ENCODE measurements at regions not wholly inside any gene's neighbourhood (a gene's known extent, or its start where the extent isn't known, plus 50 kb on each side); places are given as distances from the start of the nearest gene placed in this dataset.

DNA sequence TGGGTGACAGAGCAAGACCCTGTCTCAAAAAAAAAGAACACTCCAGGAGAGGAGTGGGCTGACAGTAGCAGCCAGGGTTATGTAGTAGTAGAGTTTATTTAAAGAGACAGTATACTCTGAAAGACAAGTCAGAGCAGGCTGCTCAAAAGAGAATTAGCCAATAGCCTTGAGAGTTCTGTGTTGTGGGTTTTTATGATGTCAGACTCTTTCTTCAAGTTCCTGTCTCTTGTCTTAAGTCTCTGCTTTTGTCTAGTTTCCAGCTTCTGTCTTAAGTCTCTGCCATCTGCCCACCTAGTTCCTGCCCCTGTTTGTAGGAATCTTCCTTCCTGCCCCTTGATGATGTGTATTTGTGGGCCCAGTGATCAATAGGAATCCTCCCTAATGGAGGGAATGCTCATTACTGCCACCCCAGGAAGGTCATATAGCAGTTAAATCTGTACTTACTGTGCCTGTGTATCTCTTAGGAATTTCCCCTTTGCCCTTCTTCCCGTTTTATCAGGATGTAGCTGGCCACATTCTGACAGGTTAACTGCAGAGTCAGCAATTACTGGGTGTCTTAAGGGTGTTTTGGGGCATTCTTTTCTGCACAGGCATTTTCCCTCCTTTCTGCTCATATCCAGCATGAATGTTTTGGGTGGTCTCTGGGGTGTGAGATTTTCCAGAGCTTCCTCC is 580.5 kb upstream of the SGCD start:
- DNase-seq (ENCODE audit: low read depth) = no peak
- TF ChIP-seq, protein P1, sequence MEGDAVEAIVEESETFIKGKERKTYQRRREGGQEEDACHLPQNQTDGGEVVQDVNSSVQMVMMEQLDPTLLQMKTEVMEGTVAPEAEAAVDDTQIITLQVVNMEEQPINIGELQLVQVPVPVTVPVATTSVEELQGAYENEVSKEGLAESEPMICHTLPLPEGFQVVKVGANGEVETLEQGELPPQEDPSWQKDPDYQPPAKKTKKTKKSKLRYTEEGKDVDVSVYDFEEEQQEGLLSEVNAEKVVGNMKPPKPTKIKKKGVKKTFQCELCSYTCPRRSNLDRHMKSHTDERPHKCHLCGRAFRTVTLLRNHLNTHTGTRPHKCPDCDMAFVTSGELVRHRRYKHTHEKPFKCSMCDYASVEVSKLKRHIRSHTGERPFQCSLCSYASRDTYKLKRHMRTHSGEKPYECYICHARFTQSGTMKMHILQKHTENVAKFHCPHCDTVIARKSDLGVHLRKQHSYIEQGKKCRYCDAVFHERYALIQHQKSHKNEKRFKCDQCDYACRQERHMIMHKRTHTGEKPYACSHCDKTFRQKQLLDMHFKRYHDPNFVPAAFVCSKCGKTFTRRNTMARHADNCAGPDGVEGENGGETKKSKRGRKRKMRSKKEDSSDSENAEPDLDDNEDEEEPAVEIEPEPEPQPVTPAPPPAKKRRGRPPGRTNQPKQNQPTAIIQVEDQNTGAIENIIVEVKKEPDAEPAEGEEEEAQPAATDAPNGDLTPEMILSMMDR (conservative IDR thresholded peaks at IDR 0.05; ENCODE audit: low read depth, low read length) = peak; percentile 10

DNA sequence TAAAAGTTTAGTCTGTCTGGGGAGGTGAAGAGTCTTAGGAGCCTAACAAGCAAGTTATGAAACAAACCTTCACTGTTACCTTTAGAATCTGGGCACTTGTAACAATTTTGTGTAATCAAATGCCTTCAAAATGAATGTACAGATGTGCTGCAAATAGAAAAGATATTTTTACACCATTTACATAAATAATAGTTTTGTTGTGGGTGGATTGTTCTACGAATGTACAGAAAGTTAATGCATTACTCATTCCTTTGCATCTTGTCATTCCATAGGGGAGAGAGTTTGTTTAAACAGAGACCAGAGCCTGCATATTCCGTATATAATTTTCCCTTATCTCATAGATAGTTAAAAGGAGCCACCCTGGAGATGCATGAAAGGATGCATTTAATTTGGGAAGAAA is 576.9 kb upstream of the SGCD start:
- TF ChIP-seq, protein P1 (conservative IDR thresholded peaks at IDR 0.05; ENCODE audit: low read depth, low read length) = no peak

More for the DNA sequence above, 580.5 kb upstream of the SGCD start:
- H3K4me3 ChIP-seq (ENCODE audit: low read depth, low read length) = no peak overlapping the region

DNA sequence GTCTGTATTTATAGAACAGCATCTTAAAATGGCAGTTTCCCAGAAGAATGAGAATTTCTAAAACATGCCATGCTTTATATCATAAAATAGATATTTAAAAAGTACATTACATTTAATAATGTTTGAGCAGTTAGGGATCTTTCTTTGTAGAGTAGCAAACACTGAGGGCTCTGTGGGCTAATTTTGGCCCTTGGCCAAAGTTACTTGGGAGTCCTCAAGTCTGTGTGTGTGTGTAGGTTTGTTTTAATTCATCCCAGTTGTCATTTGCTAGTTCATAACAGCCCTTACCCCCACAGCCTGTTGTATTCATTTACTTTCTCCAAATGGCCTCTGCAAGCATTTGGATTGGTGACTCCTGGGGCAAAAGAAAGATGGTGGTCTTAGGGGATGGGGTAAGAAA is 576.4 kb upstream of the SGCD start:
- no peak for DNase-seq (ENCODE audit: low read depth)
- no peak overlapping the region for H3K4me3 ChIP-seq (ENCODE audit: low read depth, low read length)
- TF ChIP-seq, protein P1 (conservative IDR thresholded peaks at IDR 0.05; ENCODE audit: low read depth, low read length) = no peak

More for the DNA sequence above, 576.9 kb upstream of the SGCD start:
- H3K4me3 ChIP-seq (ENCODE audit: low read depth, low read length) = no peak overlapping the region
- no peak for DNase-seq (ENCODE audit: low read depth)

DNA sequence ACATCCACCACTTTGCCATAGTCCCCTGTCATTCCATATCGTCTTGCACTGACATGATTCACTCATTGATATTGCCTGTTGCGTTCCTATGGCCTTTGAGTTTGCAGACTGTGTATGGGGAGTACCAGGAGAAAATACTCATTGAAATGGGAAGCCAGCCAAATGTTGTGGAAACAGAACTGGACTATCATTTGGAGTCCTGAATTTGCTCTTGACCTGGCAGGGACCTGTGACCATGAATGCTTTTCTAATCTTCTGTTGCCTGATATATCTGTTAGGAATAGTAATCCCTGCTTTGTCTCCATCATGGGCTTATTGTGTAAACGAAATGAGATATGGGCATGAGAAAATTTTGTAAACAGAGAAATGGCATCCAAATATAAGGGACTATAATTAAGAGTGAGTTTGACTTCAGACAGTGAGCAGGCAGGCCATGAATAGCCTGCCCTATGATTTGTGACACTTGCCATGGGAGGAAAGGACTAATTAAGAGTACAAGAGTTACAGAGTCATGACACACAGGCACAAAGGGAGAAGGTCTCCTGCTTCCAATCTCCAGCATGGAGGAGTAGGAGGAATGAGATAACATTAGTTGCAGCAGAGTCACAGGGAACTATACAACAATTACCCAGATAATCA is 572.9 kb upstream of the SGCD start:
- TF ChIP-seq, protein P1 (conservative IDR thresholded peaks at IDR 0.05; ENCODE audit: low read depth, low read length) = no peak
- H3K4me3 ChIP-seq (ENCODE audit: low read depth, low read length) = no peak overlapping the region
- DNase-seq (ENCODE audit: low read depth) = no peak

DNA sequence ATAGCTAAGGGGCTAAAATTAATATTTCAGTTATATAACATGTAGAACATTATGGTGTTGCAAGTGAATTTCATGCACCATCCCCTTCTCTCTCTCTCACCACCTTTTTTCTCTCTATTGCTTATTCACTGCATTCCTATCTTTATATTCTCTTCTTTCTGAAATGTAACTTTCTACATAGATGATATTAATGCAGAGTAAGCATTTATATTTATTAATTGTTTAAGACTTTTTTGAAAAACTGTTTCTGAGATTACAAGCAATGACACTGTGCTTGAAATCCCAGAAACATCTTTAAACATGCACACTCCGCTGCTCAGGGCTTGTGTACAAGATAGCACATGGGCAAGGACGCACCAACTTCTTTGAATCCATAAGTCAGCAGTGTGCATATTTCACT is 567.7 kb upstream of the SGCD start:
- H3K4me3 ChIP-seq (ENCODE audit: low read depth, low read length) = no peak overlapping the region
- TF ChIP-seq, protein P1 (conservative IDR thresholded peaks at IDR 0.05; ENCODE audit: low read depth, low read length) = no peak
- DNase-seq (ENCODE audit: low read depth) = no peak

DNA sequence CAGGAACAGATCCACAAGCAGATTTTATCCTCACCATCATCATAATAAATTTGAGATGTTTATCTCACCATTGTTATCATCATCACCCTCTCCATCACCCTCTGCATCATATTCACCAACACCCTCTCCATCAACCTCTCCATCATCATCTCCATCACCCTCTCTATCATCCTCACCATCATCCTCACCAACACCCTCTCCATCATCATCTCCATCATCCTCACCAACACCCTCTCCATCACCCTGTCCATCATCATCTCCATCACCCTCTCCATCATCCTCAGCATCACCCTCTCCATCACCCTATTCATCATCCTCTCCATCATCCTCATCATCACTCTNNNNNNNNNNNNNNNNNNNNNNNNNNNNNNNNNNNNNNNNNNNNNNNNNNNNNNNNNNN is 567.0 kb upstream of the SGCD start:
- no peak for DNase-seq (ENCODE audit: low read depth)
- TF ChIP-seq, protein P1 (conservative IDR thresholded peaks at IDR 0.05; ENCODE audit: low read depth, low read length) = no peak
- H3K4me3 ChIP-seq (ENCODE audit: low read depth, low read length) = no peak overlapping the region

DNA sequence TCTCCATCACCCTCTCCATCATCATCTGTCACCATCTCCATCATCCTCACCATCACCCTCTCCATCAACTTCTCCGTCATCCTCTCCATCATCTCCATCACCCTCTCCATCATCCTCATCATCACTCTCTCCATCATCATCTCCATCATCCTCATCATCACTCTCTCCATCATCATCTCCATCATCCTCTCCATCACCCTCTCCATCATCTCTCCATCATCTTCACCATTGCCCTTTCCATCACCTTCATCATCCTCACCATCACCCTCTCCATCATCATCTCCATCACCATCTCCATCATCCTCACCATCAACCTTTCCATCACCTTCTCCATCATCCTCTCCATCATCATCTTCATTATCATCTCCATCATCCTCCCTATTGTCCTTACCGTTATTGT is 565.5 kb upstream of the SGCD start:
- no peak overlapping the region for H3K4me3 ChIP-seq (ENCODE audit: low read depth, low read length)
- no peak for DNase-seq (ENCODE audit: low read depth)
- TF ChIP-seq, protein P1 (conservative IDR thresholded peaks at IDR 0.05; ENCODE audit: low read depth, low read length) = no peak
